Loucy (cell line): ENCODE measurements at regions not wholly inside any gene's neighbourhood (a gene's known extent, or its start where the extent isn't known, plus 50 kb on each side); places are given as distances from the start of the nearest gene placed in this dataset.

Experiments
- EZH2phosphoT487 ChIP-seq: fragments of 200-600 bp; IDR thresholded peaks from 2 replicates; pipeline ENCODE4 v1.6.1; 2018; ENCODE audit warnings: antibody characterized with exemption, mild to moderate bottlenecking, moderate library complexity, borderline replicate concordance
- TF ChIP-seq, protein P1 (sequence below): fragments of 200-600 bp; sonication (generic); conservative IDR thresholded peaks from 2 replicates; pipeline ENCODE4 v1.5.1; 2014; ENCODE audit warnings: mild to moderate bottlenecking, antibody characterized with exemption, low read length

GRCh38 chr16:6593799-6594198 is 738.8 kb upstream of the RBFOX1 start:
- TF ChIP-seq, protein P1, sequence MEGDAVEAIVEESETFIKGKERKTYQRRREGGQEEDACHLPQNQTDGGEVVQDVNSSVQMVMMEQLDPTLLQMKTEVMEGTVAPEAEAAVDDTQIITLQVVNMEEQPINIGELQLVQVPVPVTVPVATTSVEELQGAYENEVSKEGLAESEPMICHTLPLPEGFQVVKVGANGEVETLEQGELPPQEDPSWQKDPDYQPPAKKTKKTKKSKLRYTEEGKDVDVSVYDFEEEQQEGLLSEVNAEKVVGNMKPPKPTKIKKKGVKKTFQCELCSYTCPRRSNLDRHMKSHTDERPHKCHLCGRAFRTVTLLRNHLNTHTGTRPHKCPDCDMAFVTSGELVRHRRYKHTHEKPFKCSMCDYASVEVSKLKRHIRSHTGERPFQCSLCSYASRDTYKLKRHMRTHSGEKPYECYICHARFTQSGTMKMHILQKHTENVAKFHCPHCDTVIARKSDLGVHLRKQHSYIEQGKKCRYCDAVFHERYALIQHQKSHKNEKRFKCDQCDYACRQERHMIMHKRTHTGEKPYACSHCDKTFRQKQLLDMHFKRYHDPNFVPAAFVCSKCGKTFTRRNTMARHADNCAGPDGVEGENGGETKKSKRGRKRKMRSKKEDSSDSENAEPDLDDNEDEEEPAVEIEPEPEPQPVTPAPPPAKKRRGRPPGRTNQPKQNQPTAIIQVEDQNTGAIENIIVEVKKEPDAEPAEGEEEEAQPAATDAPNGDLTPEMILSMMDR = no peak
- TF ChIP-seq EZH2phosphoT487 = no peak
